GM12864 (cell line): ENCODE measurements at regions not wholly inside any gene's neighbourhood (a gene's known extent, or its start where the extent isn't known, plus 50 kb on each side); places are given as distances from the start of the nearest gene placed in this dataset.

Experiments used
- DNase-seq: peaks from one replicate; pipeline ENCODE4 v3.0.0-alpha.2; 2011; ENCODE audit warnings: low read depth
- H3K4me3 ChIP-seq: 2 replicates; pipeline ENCODE4 v1.5.1; 2011; ENCODE audit warnings: mild to moderate bottlenecking, low read depth, low read length, control low read depth
- TF ChIP-seq, protein P1 (sequence below): IDR thresholded peaks from 2 replicates; pipeline ENCODE4 v1.5.1; 2011; ENCODE audit warnings: low read depth, mild to moderate bottlenecking, moderate library complexity, low read length, control low read depth, inconsistent platforms; ENCODE audit errors: missing control alignments

GRCh38 chr15:47846128-47846868, 129.0 kb downstream of the SEMA6D start:
- DNase-seq, result no peak
- H3K4me3 ChIP-seq, result no peak overlapping the region
- TF ChIP-seq, protein P1, sequence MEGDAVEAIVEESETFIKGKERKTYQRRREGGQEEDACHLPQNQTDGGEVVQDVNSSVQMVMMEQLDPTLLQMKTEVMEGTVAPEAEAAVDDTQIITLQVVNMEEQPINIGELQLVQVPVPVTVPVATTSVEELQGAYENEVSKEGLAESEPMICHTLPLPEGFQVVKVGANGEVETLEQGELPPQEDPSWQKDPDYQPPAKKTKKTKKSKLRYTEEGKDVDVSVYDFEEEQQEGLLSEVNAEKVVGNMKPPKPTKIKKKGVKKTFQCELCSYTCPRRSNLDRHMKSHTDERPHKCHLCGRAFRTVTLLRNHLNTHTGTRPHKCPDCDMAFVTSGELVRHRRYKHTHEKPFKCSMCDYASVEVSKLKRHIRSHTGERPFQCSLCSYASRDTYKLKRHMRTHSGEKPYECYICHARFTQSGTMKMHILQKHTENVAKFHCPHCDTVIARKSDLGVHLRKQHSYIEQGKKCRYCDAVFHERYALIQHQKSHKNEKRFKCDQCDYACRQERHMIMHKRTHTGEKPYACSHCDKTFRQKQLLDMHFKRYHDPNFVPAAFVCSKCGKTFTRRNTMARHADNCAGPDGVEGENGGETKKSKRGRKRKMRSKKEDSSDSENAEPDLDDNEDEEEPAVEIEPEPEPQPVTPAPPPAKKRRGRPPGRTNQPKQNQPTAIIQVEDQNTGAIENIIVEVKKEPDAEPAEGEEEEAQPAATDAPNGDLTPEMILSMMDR, result no peak

DNA sequence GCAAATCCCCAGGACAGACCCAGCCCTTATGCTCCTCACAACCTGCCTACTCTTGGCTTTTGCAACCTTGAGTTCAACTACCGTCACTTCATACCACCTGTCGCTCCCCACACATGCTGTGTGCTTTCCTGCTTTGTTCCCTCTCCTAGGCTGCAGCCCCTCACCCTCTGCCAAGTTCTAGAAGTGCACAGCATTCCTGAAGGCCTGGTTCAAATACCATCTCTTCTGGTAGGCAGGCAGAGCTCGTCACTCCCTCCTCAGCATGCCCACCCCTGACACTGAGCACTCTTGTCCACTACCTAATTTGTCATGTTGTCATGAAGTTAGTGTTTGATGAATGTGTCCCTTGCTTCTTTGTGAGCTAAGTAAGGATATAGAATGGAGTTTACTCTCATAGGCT, 129.6 kb downstream of the SEMA6D start:
- H3K4me3 ChIP-seq, result no peak overlapping the region
- no peak for DNase-seq
- TF ChIP-seq, protein P1, result no peak

DNA sequence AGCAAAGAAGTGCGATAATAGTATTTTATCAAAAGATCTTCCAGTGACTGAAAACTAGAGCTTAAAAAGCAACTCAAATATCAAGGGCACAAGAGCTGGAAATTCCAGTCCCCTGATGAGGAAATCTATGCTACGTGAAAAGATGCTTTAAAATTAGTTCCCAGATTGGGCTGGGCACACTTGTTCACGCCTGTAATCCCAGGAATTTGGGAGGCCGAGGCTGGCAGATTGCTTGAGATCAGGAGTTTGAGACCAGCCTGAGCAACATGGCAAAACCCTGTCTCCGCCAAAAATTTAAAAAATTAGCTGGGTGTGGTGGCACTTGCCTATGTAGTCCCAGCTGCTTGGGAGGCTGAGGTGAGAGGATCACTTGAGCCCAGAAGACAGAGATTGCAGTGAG, 138.8 kb downstream of the SEMA6D start:
- TF ChIP-seq, protein P1, result no peak
- H3K4me3 ChIP-seq, result no peak overlapping the region
- DNase-seq, result no peak

GRCh38 chr15:47857014-47857775, 139.9 kb downstream of the SEMA6D start:
- DNase-seq, result no peak
- TF ChIP-seq, protein P1, result no peak

DNA sequence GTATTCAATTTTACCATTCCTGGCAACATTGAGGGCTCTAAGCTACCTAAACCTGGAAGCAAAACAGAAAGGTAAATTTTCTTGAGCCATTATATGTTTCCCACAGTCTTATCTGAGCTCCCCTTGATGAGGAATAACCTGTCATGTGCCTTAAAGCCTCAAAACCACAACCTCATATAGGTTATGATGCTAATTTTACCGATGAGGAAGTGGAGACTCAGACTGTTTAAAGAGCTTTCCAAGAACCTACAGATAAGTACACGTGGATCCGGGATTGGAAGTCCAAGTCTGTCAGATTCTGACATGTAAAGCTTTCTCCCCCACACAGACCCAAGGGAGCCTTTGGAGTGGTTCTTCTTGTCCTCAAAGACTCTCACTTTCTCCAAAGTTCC, 140.5 kb downstream of the SEMA6D start:
- no peak for DNase-seq
- TF ChIP-seq, protein P1, result no peak
- no peak overlapping the region for H3K4me3 ChIP-seq

More at GRCh38 chr15:47857014-47857775, 139.9 kb downstream of the SEMA6D start:
- H3K4me3 ChIP-seq, result no peak overlapping the region

DNA sequence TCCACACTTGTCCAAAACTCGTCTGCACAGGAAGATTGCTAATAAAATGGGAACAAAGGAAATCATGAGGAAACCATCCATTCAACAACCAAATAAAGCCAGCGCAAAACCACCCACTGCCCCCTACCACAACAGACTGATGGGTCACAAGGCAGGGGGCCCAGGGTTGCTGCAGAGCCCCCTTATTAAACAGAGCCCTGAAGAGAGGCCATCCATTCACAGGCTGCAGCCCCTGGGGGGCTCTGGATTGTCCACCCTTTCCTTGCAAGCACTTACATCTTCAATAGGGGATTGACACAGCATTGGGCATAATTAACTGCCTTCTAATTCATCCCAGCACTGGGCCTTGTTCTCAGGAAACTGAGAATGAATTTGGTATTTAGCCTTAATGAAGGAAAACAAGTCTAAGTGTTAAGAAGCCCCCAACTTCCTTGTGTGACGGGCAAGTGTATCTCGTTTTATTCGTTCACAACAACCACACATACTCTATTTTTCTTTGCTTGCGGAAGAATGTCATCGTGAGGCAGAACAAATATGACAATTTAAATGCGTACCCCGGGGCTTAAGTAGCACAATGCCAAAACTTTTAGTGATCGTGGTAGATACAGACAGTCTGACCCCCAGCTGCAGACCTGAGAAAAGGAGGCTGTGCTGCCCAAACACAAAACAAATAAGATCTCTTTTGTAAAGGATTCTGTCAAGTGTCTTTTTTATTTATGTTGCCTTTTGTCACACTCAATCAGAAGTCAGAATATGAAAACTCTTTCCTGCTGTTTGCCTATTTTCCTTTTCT, 144.0 kb downstream of the SEMA6D start:
- DNase-seq, result no peak
- H3K4me3 ChIP-seq, result no peak overlapping the region
- TF ChIP-seq, protein P1, result no peak
